ENCODE measurements at regions not wholly inside any gene's neighbourhood (a gene's known extent, or its start where the extent isn't known, plus 50 kb on each side); places are given as distances from the start of the nearest gene placed in this dataset.

DNA sequence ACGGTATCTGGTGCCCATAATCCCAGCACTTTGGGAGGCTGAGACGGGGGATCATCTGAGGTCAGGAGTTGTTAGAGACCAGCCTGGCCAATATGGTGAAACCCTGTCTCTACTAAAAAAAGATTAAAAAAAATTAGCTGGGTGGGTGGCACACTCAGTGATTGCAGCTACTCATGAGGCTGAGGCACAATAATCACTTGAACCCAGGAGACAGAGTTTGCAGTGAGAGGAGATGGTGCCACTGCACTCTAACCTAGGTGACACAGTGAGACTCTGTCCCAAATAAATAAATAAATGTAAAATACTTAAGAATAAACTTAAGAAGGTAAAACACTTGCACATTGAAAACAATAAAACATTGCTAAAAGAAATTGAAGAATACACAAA is 90.4 kb downstream of the ZNF280B start:
- TF ChIP-seq, protein P1, sequence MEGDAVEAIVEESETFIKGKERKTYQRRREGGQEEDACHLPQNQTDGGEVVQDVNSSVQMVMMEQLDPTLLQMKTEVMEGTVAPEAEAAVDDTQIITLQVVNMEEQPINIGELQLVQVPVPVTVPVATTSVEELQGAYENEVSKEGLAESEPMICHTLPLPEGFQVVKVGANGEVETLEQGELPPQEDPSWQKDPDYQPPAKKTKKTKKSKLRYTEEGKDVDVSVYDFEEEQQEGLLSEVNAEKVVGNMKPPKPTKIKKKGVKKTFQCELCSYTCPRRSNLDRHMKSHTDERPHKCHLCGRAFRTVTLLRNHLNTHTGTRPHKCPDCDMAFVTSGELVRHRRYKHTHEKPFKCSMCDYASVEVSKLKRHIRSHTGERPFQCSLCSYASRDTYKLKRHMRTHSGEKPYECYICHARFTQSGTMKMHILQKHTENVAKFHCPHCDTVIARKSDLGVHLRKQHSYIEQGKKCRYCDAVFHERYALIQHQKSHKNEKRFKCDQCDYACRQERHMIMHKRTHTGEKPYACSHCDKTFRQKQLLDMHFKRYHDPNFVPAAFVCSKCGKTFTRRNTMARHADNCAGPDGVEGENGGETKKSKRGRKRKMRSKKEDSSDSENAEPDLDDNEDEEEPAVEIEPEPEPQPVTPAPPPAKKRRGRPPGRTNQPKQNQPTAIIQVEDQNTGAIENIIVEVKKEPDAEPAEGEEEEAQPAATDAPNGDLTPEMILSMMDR (IDR thresholded peaks at IDR 0.05) = no peak
- no peak for TF ChIP-seq EZH2 (IDR thresholded peaks at IDR 0.05)
- TF ChIP-seq EZH2phosphoT487 (IDR thresholded peaks at IDR 0.05) = no peak

Measured in neural progenitor cell (in vitro differentiated cells).